ENCODE measurements at regions not wholly inside any gene's neighbourhood (a gene's known extent, or its start where the extent isn't known, plus 50 kb on each side); places are given as distances from the start of the nearest gene placed in this dataset.

GRCh38 chr5:93174930-93175329, 406.1 kb downstream of the NR2F1-AS1 start:
- Histone ChIP-seq H3K27ac (no peak overlapping the region), H3K9me3 (no peaks in the 10 kb centered on the region), H3K4me3 (no peak overlapping the region), H3K27me3 (no peaks in the 10 kb centered on the region), H3K36me3 (no peaks in the 10 kb centered on the region), H3K4me1 (no peaks in the 10 kb centered on the region)
- FAIRE-seq (no peak), ATAC-seq (no peak), DNase-seq (no peak)
- intact Hi-C loops (cut with DNase I), result no loop called here
- WGBS, 2 donors, result 47 to 57% methylated on average over 1 of the region's 1 CpG
- TF ChIP-seq CTCF (IDR thresholded peaks at IDR 0.05), result no peak

GRCh38 chr5:93165559-93165958, 415.5 kb downstream of the NR2F1-AS1 start:
- intact Hi-C loops (cut with DNase I), result no loop called here
- DNase-seq (no peak), FAIRE-seq (no peak), ATAC-seq (no peak)
- no peak overlapping the region for H3K4me3 ChIP-seq
- TF ChIP-seq CTCF (IDR thresholded peaks at IDR 0.05), result no peak
- H3K9me3 ChIP-seq, result no peaks in the 10 kb centered on the region
- WGBS, 2 donors, result 61 to 86% methylated on average over 2 of the region's 2 CpGs
- no peaks in the 10 kb centered on the region for H3K36me3 ChIP-seq
- no peaks in the 10 kb centered on the region for H3K27me3 ChIP-seq
- H3K27ac ChIP-seq, result no peak overlapping the region
- H3K4me1 ChIP-seq, result peaks cover 0 to 4% (median 0%) of the 10 kb centered on the region in 3 donors

- TF ChIP-seq CTCF (IDR thresholded peaks at IDR 0.05), result no peak
Observed at GRCh38 chr5:93164690-93165089, 416.3 kb downstream of the NR2F1-AS1 start.

GRCh38 chr5:93163010-93163663, 417.9 kb downstream of the NR2F1-AS1 start:
- TF ChIP-seq CTCF (IDR thresholded peaks at IDR 0.05), result no peak
- H3K27ac ChIP-seq, result no peak overlapping the region
- peaks cover 0 to 4% (median 0%) of the 10 kb centered on the region in 3 donors for H3K4me1 ChIP-seq
- H3K9me3 ChIP-seq, result no peaks in the 10 kb centered on the region
- no peaks in the 10 kb centered on the region for H3K27me3 ChIP-seq
- FAIRE-seq (no peak), ATAC-seq (peak in 3 of 4 donors; percentile 38 to 57 (median 49)), DNase-seq (no peak)
- intact Hi-C loops (cut with DNase I), result no loop called here
- no peaks in the 10 kb centered on the region for H3K36me3 ChIP-seq
- H3K4me3 ChIP-seq, result no peak overlapping the region

More at GRCh38 chr5:93164690-93165089, 416.3 kb downstream of the NR2F1-AS1 start:
- Histone ChIP-seq H3K27ac (no peak overlapping the region), H3K4me3 (no peak overlapping the region), H3K4me1 (peaks cover 0 to 4% (median 0%) of the 10 kb centered on the region in 3 donors), H3K36me3 (no peaks in the 10 kb centered on the region), H3K27me3 (no peaks in the 10 kb centered on the region), H3K9me3 (no peaks in the 10 kb centered on the region)
- ATAC-seq (no peak), DNase-seq (peak in 1 of 6 donors; percentile 13), FAIRE-seq (no peak)
- 47 to 50% methylated on average over 2 of the region's 2 CpGs for WGBS, 2 donors
- intact Hi-C loops (cut with DNase I), result no loop called here
